T47D (cell line): ENCODE measurements at regions not wholly inside any gene's neighbourhood (a gene's known extent, or its start where the extent isn't known, plus 50 kb on each side); places are given as distances from the start of the nearest gene placed in this dataset.

Experiments used
- DNase-seq, 2 experiments: peaks; one replicate each; pipeline versions ENCODE4 v3.0.0 to v3.0.0-alpha.2; 2011 to 2012; ENCODE audit warnings: low read depth in 1 of 2, low spot score in 1 of 2
- JUND ChIP-seq: IDR thresholded peaks from 2 replicates; pipeline ENCODE4 v1.6.1; 2012; ENCODE audit warnings: low read depth
- in situ Hi-C: cut with HindIII; loops from 2 replicates; pipeline ENCODE4 v1.10.0; 2016; ENCODE audit warnings: low sequenced_read_pairs, low pct_unique_long_range_greater_than_20kb

- in situ Hi-C loops: no loop called here
- DNase-seq: no peak
- TF ChIP-seq JUND: no peak
Observed at GRCh38 chr5:96577909-96578308, 84.3 kb upstream of the CAST start.

GRCh38 chr5:96579711-96580110 lies 82.5 kb upstream of the CAST start:
- in situ Hi-C loops: no loop called here
- no peak for TF ChIP-seq JUND
- DNase-seq: no peak

- in situ Hi-C loops: no loop called here
- no peak for DNase-seq
- TF ChIP-seq JUND: no peak
Observed at GRCh38 chr5:96582343-96582742, 79.8 kb upstream of the CAST start.

GRCh38 chr5:96584712-96585111 lies 77.5 kb upstream of the CAST start:
- no peak for DNase-seq
- no peak for TF ChIP-seq JUND
- in situ Hi-C loops: no loop called here

- TF ChIP-seq JUND: no peak
- in situ Hi-C loops: no loop called here
- DNase-seq: no peak
Observed at GRCh38 chr5:96588539-96588938, 73.6 kb upstream of the CAST start.

GRCh38 chr5:96590796-96591195 lies 71.4 kb upstream of the CAST start:
- in situ Hi-C loops: no loop called here
- DNase-seq: no peak
- no peak for TF ChIP-seq JUND

- peak in 1 of 2 experiments; percentile 19 for DNase-seq
Observed at GRCh38 chr5:96595300-96596090, 66.7 kb upstream of the CAST start.

GRCh38 chr5:96597438-96598020 lies 64.6 kb upstream of the CAST start:
- in situ Hi-C loops: no loop called here
- no peak for DNase-seq
- TF ChIP-seq JUND: no peak

More at GRCh38 chr5:96595300-96596090, 66.7 kb upstream of the CAST start:
- no peak for TF ChIP-seq JUND
- in situ Hi-C loops: no loop called here

- in situ Hi-C loops: no loop called here
- TF ChIP-seq JUND: no peak
- DNase-seq: no peak
Observed at GRCh38 chr5:96601200-96601599, 61.0 kb upstream of the CAST start.

- in situ Hi-C loops: no loop called here
- DNase-seq: peak; percentile 43 to 79
- no peak for TF ChIP-seq JUND
Observed at GRCh38 chr5:96601715-96602244, 60.4 kb upstream of the CAST start.

GRCh38 chr5:96602776-96603175 lies 59.4 kb upstream of the CAST start:
- in situ Hi-C loops: no loop called here
- DNase-seq: no peak
- no peak for TF ChIP-seq JUND

GRCh38 chr5:96605144-96605837 lies 56.9 kb upstream of the CAST start:
- no peak for DNase-seq
- in situ Hi-C loops: no loop called here
- no peak for TF ChIP-seq JUND

- DNase-seq: no peak
- in situ Hi-C loops: no loop called here
- TF ChIP-seq JUND: no peak
Observed at GRCh38 chr5:96609369-96609768, 52.8 kb upstream of the CAST start.
